HEK293 (cell line): ENCODE measurements at regions not wholly inside any gene's neighbourhood (a gene's known extent, or its start where the extent isn't known, plus 50 kb on each side); places are given as distances from the start of the nearest gene placed in this dataset.

ENCODE experiments used
- PATZ1 ChIP-seq: fragments of 450-650 bp; formaldehyde crosslinking; IDR thresholded peaks from 2 replicates; pipeline ENCODE4 v1.5.1; 2016; ENCODE audit warnings: missing biosample characterization, missing genetic modification characterization
- ZNF16 ChIP-seq: fragments of 450-650 bp; formaldehyde crosslinking; IDR thresholded peaks from 2 replicates; pipeline ENCODE4 v1.5.1; 2016; ENCODE audit warnings: low read depth, missing biosample characterization, missing genetic modification characterization
- ZNF274 ChIP-seq, 2 experiments: fragments of 200-500 bp in 1 of 2; fragments of 450-650 bp in 1 of 2; sonication (Bioruptor generic) in 1 of 2; formaldehyde crosslinking in 1 of 2; IDR thresholded peaks; 2 replicates each; pipeline versions ENCODE4 v1.5.1 to v1.6.1; 2014 to 2016; ENCODE audit warnings: borderline replicate concordance in 1 of 2, inconsistent platforms in 1 of 2, low read length in 1 of 2, missing biosample characterization in 1 of 2, missing genetic modification characterization in 1 of 2
- ZNF768 ChIP-seq: fragments of 450-650 bp; formaldehyde crosslinking; IDR thresholded peaks from 2 replicates; pipeline ENCODE4 v1.5.1; 2018; ENCODE audit warnings: missing biosample characterization, mild to moderate bottlenecking, missing genetic modification characterization
- TF ChIP-seq, protein P1 (sequence below): fragments of 450-650 bp; formaldehyde crosslinking; IDR thresholded peaks from 2 replicates; pipeline ENCODE4 v1.5.1; 2016; ENCODE audit warnings: missing biosample characterization, missing genetic modification characterization

GRCh38 chr12:90366286-90366685 is 588.7 kb downstream of the CCER1 start:
- TF ChIP-seq ZNF16 (tag by site-specific recombination), result no peak
- TF ChIP-seq, protein P1, sequence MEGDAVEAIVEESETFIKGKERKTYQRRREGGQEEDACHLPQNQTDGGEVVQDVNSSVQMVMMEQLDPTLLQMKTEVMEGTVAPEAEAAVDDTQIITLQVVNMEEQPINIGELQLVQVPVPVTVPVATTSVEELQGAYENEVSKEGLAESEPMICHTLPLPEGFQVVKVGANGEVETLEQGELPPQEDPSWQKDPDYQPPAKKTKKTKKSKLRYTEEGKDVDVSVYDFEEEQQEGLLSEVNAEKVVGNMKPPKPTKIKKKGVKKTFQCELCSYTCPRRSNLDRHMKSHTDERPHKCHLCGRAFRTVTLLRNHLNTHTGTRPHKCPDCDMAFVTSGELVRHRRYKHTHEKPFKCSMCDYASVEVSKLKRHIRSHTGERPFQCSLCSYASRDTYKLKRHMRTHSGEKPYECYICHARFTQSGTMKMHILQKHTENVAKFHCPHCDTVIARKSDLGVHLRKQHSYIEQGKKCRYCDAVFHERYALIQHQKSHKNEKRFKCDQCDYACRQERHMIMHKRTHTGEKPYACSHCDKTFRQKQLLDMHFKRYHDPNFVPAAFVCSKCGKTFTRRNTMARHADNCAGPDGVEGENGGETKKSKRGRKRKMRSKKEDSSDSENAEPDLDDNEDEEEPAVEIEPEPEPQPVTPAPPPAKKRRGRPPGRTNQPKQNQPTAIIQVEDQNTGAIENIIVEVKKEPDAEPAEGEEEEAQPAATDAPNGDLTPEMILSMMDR (tag by site-specific recombination), result no peak
- TF ChIP-seq PATZ1, result no peak
- no peak for TF ChIP-seq ZNF768 (tag by site-specific recombination)
- TF ChIP-seq ZNF274 (IDR thresholded peaks at IDR 0.05; ENCODE audit: low read length), result no peak
- no peak for TF ChIP-seq ZNF274 (tag by site-specific recombination; IDR thresholded peaks at IDR 0.05; ENCODE audit: borderline replicate concordance)
